ENCODE measurements at regions not wholly inside any gene's neighbourhood (a gene's known extent, or its start where the extent isn't known, plus 50 kb on each side); places are given as distances from the start of the nearest gene placed in this dataset.

DNA sequence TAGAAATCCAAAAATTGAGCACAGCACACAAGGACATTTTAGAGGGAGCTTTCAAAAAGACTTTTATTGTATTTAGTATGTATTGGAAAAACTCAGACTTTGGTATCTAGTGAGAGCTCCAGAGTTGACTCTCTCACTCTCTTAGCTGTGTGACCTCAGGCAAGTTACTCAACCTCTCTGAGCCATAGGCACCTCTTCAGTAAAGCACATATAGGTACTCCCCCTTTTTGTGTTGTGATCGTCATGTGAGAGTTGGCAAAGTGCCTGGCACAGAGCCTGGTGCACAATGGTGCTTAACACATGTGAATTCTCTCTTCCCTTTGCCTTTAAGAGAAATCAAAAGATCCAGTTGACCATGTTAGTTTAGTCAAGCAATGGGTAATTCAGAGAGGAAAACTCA, 186.2 kb downstream of the TMEM38B start:
- H3K18ac ChIP-seq (ENCODE audit: extremely low read depth, low read length), result no peak overlapping the region
- H3K36me3 ChIP-seq (ENCODE audit: control insufficient read depth in 2 of 4, insufficient read depth in 4 of 4, low read length in 3 of 4), result no peaks in the 10 kb centered on the region
- no peak overlapping the region for H4K91ac ChIP-seq (replicated peaks; ENCODE audit: insufficient read length, low read length)
- no peak overlapping the region for H3K4me3 ChIP-seq (ENCODE audit: extremely low read depth in 1 of 4, insufficient read depth in 2 of 4, low read depth in 3 of 4, low read length in 4 of 4)
- H3K23ac ChIP-seq (ENCODE audit: insufficient read length), result no peak overlapping the region
- no peaks in the 10 kb centered on the region for H3K4me1 ChIP-seq (replicated peaks in 1 of 4; ENCODE audit: control insufficient read depth in 3 of 4, insufficient read depth in 4 of 4, low read length in 3 of 4)
- no peaks in the 10 kb centered on the region for H3K27me3 ChIP-seq (replicated peaks in 1 of 4; ENCODE audit: control insufficient read depth in 3 of 4, extremely low read depth in 1 of 4, insufficient read depth in 3 of 4, low read length in 3 of 4)
- no peak overlapping the region for H3K27ac ChIP-seq (ENCODE audit: low read depth, low read length)
- H4K5ac ChIP-seq (ENCODE audit: insufficient read length, low read depth, low read length), result no peak overlapping the region
- H4K8ac ChIP-seq (ENCODE audit: extremely low read depth, insufficient read depth, low read length), result no peak overlapping the region
- H2BK12ac ChIP-seq (ENCODE audit: low read depth, low read length), result no peak overlapping the region
- H2AFZ ChIP-seq (ENCODE audit: low read length), result no peak overlapping the region
- no peak overlapping the region for H3K4ac ChIP-seq (replicated peaks; ENCODE audit: insufficient read length, low read depth, low read length)
- no peaks in the 10 kb centered on the region for H3K9me3 ChIP-seq (ENCODE audit: insufficient read depth in 2 of 2, low read depth in 1 of 2, low read length in 1 of 2)
- no peak overlapping the region for H2BK20ac ChIP-seq (ENCODE audit: low read length)
- no peaks in the 10 kb centered on the region for H3K79me2 ChIP-seq (ENCODE audit: control insufficient read depth in 1 of 2, insufficient read depth in 2 of 2, low read length in 2 of 2)
- TF ChIP-seq SIX5 (IDR thresholded peaks at IDR 0.05; ENCODE audit: low read depth, low read length) (no peak), CREB1 (IDR thresholded peaks at IDR 0.05) (no peak), POLR2A (IDR thresholded peaks at IDR 0.05; ENCODE audit: control extremely low read depth in 1 of 2, low read depth in 2 of 2, low read length in 2 of 2) (no peak), ASH2L (IDR thresholded peaks at IDR 0.05; ENCODE audit: low read length) (no peak), RXRA (IDR thresholded peaks at IDR 0.05; ENCODE audit: insufficient read depth, low read depth, low read length) (no peak), TCF12 (IDR thresholded peaks at IDR 0.05; ENCODE audit: low read depth, low read length) (no peak), EZH2 (IDR thresholded peaks at IDR 0.05; ENCODE audit: low read depth, low read length, severe bottlenecking) (no peak), CBX8 (IDR thresholded peaks at IDR 0.05; ENCODE audit: borderline replicate concordance, low read depth, low read length) (no peak), TAF1 (IDR thresholded peaks at IDR 0.05; ENCODE audit: low read depth, low read length) (no peak)
- TF ChIP-seq, protein P1, sequence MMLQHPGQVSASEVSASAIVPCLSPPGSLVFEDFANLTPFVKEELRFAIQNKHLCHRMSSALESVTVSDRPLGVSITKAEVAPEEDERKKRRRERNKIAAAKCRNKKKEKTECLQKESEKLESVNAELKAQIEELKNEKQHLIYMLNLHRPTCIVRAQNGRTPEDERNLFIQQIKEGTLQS (IDR thresholded peaks at IDR 0.05; ENCODE audit: insufficient read depth, low read depth, low read length), result no peak
- POLR2A ChIA-PET (ENCODE audit: partially characterized antibody), result no interaction called here
- no peak overlapping the region for H3K4me2 ChIP-seq (ENCODE audit: insufficient read depth in 1 of 2, low read depth in 2 of 2, low read length in 2 of 2)
- CTCF ChIA-PET (ENCODE audit: partially characterized antibody), result interaction anchor here (0.7 to 10.0 kb wide), 10 partner anchors 9 to 153 kb away, joined by 3 to 129 read pairs (median 8); no protein-coding TSS in a partner anchor
- no peak overlapping the region for H2BK5ac ChIP-seq (ENCODE audit: low read depth, low read length)
- H3K56ac ChIP-seq (replicated peaks; ENCODE audit: insufficient read length, low read depth, low read length), result no peak overlapping the region
- H3K14ac ChIP-seq (ENCODE audit: insufficient read length), result no peak overlapping the region
- no peaks in the 10 kb centered on the region for H3K79me1 ChIP-seq (ENCODE audit: low read depth, low read length)
- no peak overlapping the region for H3K9ac ChIP-seq (replicated peaks in 1 of 4; ENCODE audit: extremely low read depth in 1 of 4, low read depth in 3 of 4, low read length in 3 of 4)
- no peak overlapping the region for H2BK15ac ChIP-seq (ENCODE audit: low read length)
- H2AK5ac ChIP-seq (ENCODE audit: low read depth, low read length), result no peak overlapping the region
- H4K20me1 ChIP-seq (replicated peaks in 1 of 2; ENCODE audit: control insufficient read depth in 1 of 2, insufficient read depth in 2 of 2, low read length in 2 of 2), result no peaks in the 10 kb centered on the region
- FAIRE-seq, result no peak
- 100% methylated on average over 1 of the region's 1 CpG; no CpG with 5 or more reads in 1 of the 2 experiments for WGBS, 2 experiments (ENCODE audit: extremely low coverage in 1 of 2, insufficient coverage in 1 of 2, insufficient read length in 1 of 2, insufficient replicate concordance in 2 of 2, low coverage in 1 of 2, low lambda C conversion rate in 2 of 2, missing lambda C conversion rate in 1 of 2)
- no peaks in the 10 kb centered on the region for H3K23me2 ChIP-seq (ENCODE audit: low read depth, low read length)
- no peak overlapping the region for H2BK120ac ChIP-seq (replicated peaks; ENCODE audit: low read depth, low read length)
- DNase-seq (ENCODE audit: low read depth in 1 of 2, low spot score in 2 of 2), result no peak

Data from H1 (cell line).